HG02884 (cell line): ENCODE measurements at regions not wholly inside any gene's neighbourhood (a gene's known extent, or its start where the extent isn't known, plus 50 kb on each side); places are given as distances from the start of the nearest gene placed in this dataset.

Experiments
- ATAC-seq: cut with Tn5 transposase; IDR thresholded peaks from one replicate; pipeline ENCODE4 v1.9.1; 2021; ENCODE audit warnings: mild to moderate bottlenecking, moderate library complexity; ENCODE audit not compliant: unreplicated experiment

- ATAC-seq = no peak
Measured at GRCh38 chr2:103103678-103104077, 341.8 kb downstream of the TMEM182 start.

- no peak for ATAC-seq
Measured at GRCh38 chr2:103119352-103119751, 357.5 kb downstream of the TMEM182 start.

GRCh38 chr2:103121106-103121505 lies 359.3 kb downstream of the TMEM182 start:
- no peak for ATAC-seq

- no peak for ATAC-seq
Measured at GRCh38 chr2:103123516-103123915, 361.7 kb downstream of the TMEM182 start.

DNA sequence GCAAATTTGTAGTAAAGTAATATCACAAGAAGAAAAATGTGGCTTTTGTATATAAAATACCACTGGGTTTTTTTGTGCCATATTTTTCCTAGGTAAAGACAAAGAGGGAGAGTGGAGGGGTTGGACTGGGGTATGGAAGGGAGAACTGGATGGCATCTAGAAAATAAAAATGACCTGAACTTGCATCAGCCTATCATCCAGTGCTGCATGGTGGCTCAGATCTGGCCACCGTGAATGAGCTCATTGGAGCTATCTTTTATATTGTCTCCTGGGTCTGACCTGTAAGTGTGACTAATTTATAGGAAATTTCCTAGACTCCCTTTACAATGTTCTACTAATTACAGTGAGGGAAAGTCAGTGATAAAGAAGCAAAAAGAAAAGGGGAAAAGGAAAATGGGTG lies 369.0 kb downstream of the TMEM182 start:
- ATAC-seq = no peak

DNA sequence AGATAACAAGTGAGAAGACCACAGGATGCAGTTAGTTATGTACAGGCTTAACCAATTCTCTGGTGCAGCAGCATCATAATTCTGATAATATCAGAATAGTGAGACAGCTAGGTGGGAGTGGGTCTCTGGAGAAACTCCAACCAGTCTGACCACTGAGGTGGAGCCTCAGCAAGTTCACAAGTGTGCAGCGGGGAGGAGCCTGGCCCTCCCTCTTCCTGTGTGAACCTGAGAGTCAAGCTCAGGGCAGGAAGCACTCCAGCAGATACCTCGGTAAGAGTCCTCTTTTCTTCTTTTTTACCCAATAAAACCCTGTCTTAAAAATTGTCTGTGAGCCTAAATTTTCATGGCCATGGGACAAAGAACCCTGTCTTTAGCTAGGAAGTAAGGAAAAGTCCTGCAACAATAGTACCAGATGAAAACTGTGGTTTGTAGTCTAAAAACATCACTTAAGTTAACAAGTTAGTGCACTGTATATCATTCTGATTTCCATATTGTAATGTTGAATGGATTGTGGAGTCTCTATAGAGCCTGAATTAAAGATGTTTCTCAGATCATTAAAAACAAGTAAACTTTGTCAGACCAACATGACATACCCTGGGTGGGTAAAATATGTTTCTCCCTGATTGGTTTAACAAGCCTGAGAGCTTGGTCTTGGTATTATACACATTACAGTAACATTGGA lies 370.8 kb downstream of the TMEM182 start:
- peak; percentile 96 for ATAC-seq

- no peak for ATAC-seq
Measured at GRCh38 chr2:103135679-103136078, 373.8 kb downstream of the TMEM182 start.

DNA sequence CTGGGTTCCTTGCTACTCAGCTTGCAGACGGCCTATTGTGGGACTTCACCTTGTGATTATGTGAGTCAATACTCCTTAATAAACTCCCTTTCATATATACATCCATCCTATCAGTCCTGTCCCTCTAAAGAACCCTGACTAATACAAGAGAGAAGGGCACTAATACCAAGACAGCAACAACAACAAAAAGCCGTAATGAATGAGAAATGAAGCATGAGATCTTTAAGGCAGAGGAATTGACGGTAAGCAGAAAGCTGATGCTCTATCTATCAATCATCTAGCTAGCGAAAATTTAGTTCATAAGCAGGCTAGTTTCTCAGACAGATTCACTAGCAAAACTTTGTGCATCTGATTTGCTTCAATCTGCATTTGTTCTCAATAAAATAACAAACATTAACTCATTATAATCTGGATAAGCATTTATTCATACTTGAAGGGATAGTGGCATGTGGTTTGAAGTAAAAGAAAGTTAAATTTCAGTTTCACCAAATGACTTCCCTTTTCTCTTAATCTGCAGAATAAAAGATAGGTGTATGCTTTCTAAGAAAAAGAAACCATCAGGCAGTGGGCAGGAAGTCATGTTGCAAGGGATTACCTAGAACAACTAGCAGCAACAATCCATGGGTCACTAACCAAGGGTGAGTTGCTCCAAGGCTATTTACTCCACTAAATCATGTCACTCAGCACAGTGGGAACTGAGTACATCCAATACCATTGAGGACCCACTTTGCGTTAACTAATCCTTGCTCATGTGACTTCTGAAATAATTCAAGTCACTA lies 376.5 kb downstream of the TMEM182 start:
- ATAC-seq = peak; percentile 54

DNA sequence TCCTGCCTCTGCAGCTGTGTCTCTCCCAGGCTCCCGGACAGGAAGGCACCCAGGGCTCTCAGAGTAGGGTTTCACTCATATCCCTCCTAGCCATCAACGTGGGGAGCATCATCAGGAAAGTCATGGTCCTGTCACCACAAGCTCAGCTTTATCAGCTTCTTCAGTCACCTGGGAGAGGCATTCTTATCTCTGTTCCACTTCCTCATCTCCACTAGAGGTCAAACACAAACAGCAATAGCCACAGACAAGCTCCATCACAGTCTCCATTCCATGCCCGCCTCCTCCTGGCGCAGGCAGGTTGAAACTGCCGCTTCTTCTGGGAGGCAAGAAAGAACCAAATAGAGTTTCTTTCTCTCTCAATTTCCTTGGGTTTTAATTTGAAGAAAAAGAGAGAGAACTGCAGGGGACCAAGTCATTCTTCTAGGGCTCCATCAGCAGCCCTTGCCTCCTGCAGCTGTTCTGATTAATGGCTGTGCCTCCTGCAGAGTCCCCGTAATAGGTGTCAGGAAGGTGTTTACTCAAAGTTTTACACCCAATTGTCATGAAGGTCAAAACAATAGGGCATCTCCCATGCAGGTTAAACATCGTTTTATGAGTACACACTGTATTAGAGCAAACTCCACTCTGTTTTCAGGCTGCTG lies 377.9 kb downstream of the TMEM182 start:
- ATAC-seq = no peak

DNA sequence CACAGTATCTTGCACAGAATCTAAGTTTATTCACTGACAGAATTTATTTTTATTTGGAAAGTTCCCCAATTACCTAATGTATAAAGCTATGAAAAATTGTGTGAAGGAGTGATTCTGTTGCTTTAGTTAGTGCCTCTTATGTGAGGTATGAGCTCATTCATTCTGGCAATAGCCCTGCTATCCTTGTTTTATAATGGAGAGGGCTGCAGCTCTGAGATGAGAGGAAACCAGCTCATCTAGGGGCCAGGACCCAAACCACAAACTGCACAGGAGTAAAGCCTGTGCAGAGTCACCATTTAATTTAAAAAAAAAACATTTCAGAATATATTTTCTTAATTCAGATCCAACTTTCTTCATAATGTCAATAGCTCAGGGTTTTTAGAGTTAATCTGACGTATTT lies 383.0 kb downstream of the TMEM182 start:
- no peak for ATAC-seq

DNA sequence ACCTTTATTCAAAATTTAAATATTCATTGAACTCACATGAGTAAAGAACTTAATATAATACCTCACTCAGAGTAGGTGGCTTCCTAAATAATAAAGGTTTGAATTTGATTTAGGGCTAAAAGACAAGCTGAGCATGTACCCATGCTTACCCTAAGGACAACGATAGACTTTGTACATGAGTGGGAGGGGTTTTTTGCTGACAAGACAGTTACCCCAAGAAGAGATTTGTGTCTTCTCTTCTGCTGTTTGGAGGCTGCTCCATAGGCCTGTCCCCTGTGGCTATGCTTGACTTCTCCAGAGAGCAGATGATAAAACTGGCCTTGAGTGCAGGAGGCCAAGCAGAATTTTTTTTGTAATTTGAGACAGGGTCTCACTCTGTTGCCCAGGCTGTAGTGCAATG lies 383.9 kb downstream of the TMEM182 start:
- no peak for ATAC-seq

- no peak for ATAC-seq
Measured at GRCh38 chr2:103151046-103151445, 389.2 kb downstream of the TMEM182 start.

DNA sequence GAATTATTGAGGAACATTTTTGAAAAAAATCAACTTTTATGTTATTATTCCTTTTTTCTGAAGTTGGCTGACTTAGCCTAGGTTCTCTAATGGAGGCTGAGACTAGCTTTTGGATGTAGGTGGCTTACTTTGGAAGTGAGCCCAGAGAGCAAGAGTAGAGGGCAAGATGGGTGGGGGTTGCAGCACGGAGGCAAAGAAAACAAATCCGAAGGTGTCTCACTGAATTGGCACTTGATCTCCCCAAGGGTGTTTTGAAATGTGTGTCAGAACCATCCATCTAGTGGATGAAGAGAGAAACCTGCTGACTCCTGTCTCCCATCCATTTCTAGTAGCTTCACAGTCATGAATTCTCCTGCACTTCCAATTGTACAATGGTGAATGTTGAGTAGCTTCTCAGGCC lies 390.7 kb downstream of the TMEM182 start:
- no peak for ATAC-seq

GRCh38 chr2:103153580-103154284 lies 391.9 kb downstream of the TMEM182 start:
- no peak for ATAC-seq

- no peak for ATAC-seq
Measured at GRCh38 chr2:103155308-103155707, 393.5 kb downstream of the TMEM182 start.

DNA sequence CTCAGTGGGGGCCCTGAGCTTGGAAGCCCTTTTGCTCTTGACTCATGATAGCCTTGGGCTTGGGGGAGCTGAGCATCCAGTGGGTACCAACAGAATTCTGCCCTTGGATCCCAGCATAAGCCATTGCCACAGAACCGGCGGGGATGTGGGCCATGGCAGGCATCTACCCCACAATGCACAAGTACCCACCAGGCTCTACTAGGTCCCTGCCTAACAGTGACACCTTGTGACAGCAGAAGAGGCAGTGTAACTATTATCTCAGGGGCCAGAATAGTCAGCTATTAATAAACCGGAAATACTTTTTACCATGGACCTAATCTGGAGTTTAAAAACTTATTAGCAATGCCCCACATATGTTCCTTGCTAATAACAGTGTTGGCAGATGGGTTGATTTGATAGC lies 397.2 kb downstream of the TMEM182 start:
- no peak for ATAC-seq

DNA sequence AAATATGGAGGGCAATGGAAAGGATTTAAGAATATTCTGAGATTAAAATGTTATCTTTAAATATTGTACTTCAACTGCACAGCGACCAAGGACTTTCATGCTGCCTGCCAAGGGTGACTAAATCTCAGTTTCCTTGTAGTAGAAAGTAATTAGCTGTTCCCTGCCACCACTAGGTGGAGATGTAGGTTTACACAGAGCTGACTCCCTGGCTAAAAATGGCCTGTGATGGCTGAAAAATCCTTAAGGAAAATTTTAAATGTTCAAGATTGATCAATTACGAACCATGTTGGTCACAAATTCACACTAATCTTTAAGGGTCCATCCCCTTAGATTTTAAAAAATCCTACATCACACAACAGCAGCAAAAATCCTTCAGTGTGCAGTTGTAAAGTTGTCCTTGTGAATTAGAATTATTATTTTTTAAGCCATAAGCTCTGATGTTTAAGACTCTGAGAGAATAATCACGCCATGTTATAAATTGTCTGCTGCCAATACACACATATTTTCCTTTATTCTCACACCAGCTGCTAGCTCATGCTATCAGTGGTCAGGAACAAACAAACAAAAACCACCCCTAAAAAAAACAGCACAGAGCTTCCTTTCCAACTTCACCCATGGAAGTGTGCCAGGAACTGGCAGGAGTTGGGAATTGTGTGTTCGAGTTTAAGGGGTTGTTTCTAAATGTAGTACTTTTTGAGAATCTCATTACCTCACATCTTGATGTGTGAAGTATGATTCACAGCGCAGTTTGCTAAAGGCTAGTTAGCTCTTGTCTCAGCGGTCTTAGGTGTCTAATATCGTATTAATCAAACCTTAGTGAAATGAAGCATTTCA lies 399.8 kb downstream of the TMEM182 start:
- ATAC-seq = peak; percentile 73

DNA sequence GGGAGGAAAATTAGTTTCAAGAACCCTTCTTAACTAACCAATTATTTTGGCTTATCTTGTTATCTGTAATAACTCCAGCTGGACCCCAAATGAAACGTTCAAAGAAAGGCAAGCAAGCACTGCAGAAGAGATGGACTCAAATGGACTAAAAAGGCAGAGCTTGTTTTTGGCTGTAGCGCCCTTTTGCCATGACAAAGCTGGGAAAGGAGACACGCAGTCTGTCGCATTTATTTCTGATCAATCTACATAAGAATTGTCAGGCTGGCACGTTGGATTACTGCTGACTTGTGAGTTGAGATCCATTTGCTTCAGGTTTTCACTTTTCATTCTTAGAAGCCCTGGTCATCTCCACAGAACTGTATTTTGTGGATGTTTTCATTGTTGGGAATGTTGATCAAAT lies 402.9 kb downstream of the TMEM182 start:
- ATAC-seq = no peak

GRCh38 chr2:103165836-103166235 lies 404.0 kb downstream of the TMEM182 start:
- no peak for ATAC-seq
